Umbilical cord (tissue), 1 donor: ENCODE measurements at regions not wholly inside any gene's neighbourhood (a gene's known extent, or its start where the extent isn't known, plus 50 kb on each side); places are given as distances from the start of the nearest gene placed in this dataset.
"Not testable (repeated sequence)": the region's sequence is repeated elsewhere in the genome, so short reads cannot be mapped to it uniquely, and the experiment has no call there.

Experiments
- DNase-seq: peaks from one replicate; pipeline ENCODE4 v3.0.0-alpha.2; 2015; ENCODE audit warnings: low spot score

GRCh38 chr18:22566703-22567420 lies 149.1 kb upstream of the CTAGE1 start:
- no peak for DNase-seq

- no peak for DNase-seq
Observed at GRCh38 chr18:22567794-22568193, 150.1 kb upstream of the CTAGE1 start.

- no peak for DNase-seq
Observed at GRCh38 chr18:22570492-22570891, 152.8 kb upstream of the CTAGE1 start.

- no peak for DNase-seq
Observed at GRCh38 chr18:22572341-22572740, 154.6 kb upstream of the CTAGE1 start.

GRCh38 chr18:22579271-22579670 lies 161.6 kb upstream of the CTAGE1 start:
- no peak for DNase-seq

- no peak for DNase-seq
Observed at GRCh38 chr18:22585333-22585732, 167.6 kb upstream of the CTAGE1 start.

- no peak for DNase-seq
Observed at GRCh38 chr18:22585821-22586220, 168.1 kb upstream of the CTAGE1 start.

- peak; percentile 92 for DNase-seq
Observed at GRCh38 chr18:22591222-22591621, 173.5 kb upstream of the CTAGE1 start.

- no peak for DNase-seq
Observed at GRCh38 chr18:22594155-22594690, 176.5 kb upstream of the CTAGE1 start.

GRCh38 chr18:22601481-22601880 lies 183.8 kb upstream of the CTAGE1 start:
- DNase-seq: no peak

- not testable (repeated sequence) for DNase-seq
Observed at GRCh38 chr18:22602456-22602855, 184.7 kb upstream of the CTAGE1 start.

- DNase-seq: no peak
Observed at GRCh38 chr18:22603902-22604301, 186.2 kb upstream of the CTAGE1 start.

GRCh38 chr18:22604390-22604985 lies 186.8 kb upstream of the CTAGE1 start:
- peak; percentile 42 for DNase-seq

GRCh38 chr18:22604986-22605421 lies 187.3 kb upstream of the CTAGE1 start:
- DNase-seq: no peak

GRCh38 chr18:22605736-22606135 lies 188.0 kb upstream of the CTAGE1 start:
- DNase-seq: no peak

GRCh38 chr18:22606563-22607283 lies 189.0 kb upstream of the CTAGE1 start:
- DNase-seq: peak; percentile 27

GRCh38 chr18:22607284-22607635 lies 189.5 kb upstream of the CTAGE1 start:
- no peak for DNase-seq

GRCh38 chr18:22608847-22609246 lies 191.1 kb upstream of the CTAGE1 start:
- DNase-seq: no peak

GRCh38 chr18:22609642-22610041 lies 191.9 kb upstream of the CTAGE1 start:
- peak; percentile 58 for DNase-seq

GRCh38 chr18:22613058-22613690 lies 195.5 kb upstream of the CTAGE1 start:
- DNase-seq: no peak

- DNase-seq: no peak
Observed at GRCh38 chr18:22613788-22614187, 196.1 kb upstream of the CTAGE1 start.

GRCh38 chr18:22623513-22623912 lies 205.8 kb upstream of the CTAGE1 start:
- DNase-seq: no peak
